A549 (cell line): ENCODE measurements at regions not wholly inside any gene's neighbourhood (a gene's known extent, or its start where the extent isn't known, plus 50 kb on each side); places are given as distances from the start of the nearest gene placed in this dataset.
"Not testable (repeated sequence)": the region's sequence is repeated elsewhere in the genome, so short reads cannot be mapped to it uniquely, and the experiment has no call there.

Experiments
- ELK1 ChIP-seq: fragments of 150-350 bp; IDR thresholded peaks from 2 replicates; pipeline ENCODE4 v1.6.1; 2014; ENCODE audit warnings: low read depth, mild to moderate bottlenecking, low read length
- EP300 ChIP-seq, 2 experiments: fragments of >200 bp; sonication (Bioruptor Twin); formaldehyde crosslinking; IDR thresholded peaks; 2 replicates in 1 of 2; 3 replicates in 1 of 2; pipeline ENCODE4 v1.6.1; 2016 to 2017
- GATA3 ChIP-seq: IDR thresholded peaks from 2 replicates; pipeline ENCODE4 v1.6.1; 2012; ENCODE audit warnings: borderline replicate concordance
- JUN ChIP-seq, 2 experiments: fragments of >200 bp; sonication (Bioruptor Twin); formaldehyde crosslinking; IDR thresholded peaks; 2 replicates in 1 of 2; 3 replicates in 1 of 2; pipeline ENCODE4 v1.6.1; 2016 to 2017
- KDM5A ChIP-seq: fragments of 200-600 bp; sonication (generic); IDR thresholded peaks from 2 replicates; pipeline ENCODE4 v1.6.1; 2016; ENCODE audit warnings: antibody characterized with exemption, mild to moderate bottlenecking
- MAX ChIP-seq: IDR thresholded peaks from 2 replicates; pipeline ENCODE4 v1.6.1; 2012
- PBX3 ChIP-seq: IDR thresholded peaks from 2 replicates; pipeline ENCODE4 v1.6.1; 2012
- POLR2A ChIP-seq: IDR thresholded peaks from 2 replicates; pipeline ENCODE4 v1.6.1; 2012; ENCODE audit warnings: mild to moderate bottlenecking, low read length
- REST ChIP-seq: fragments of 200-600 bp; sonication (generic); IDR thresholded peaks from 2 replicates; pipeline ENCODE4 v1.6.1; 2016; ENCODE audit warnings: antibody characterized with exemption, mild to moderate bottlenecking, moderate library complexity
- RFX5 ChIP-seq: fragments of 450-650 bp; IDR thresholded peaks from 2 replicates; pipeline ENCODE4 v1.7.1; 2014; ENCODE audit warnings: antibody characterized with exemption, mild to moderate bottlenecking, moderate library complexity
- RNF2 ChIP-seq: fragments of 200-600 bp; sonication (generic); IDR thresholded peaks from 2 replicates; pipeline ENCODE4 v1.6.1; 2016; ENCODE audit warnings: low read depth, mild to moderate bottlenecking, antibody characterized with exemption, moderate library complexity, borderline replicate concordance
- SMC3 ChIP-seq: fragments of >200 bp; sonication (Bioruptor Twin); formaldehyde crosslinking; IDR thresholded peaks from 3 replicates; pipeline ENCODE4 v1.6.1; 2018; ENCODE audit warnings: inconsistent platforms
- TF ChIP-seq, protein P1 (sequence below): fragments of >200 bp; sonication (Bioruptor Twin); formaldehyde crosslinking; IDR thresholded peaks from 3 replicates; pipeline ENCODE4 v1.5.1; 2016
- TF ChIP-seq, protein P2 (sequence below): fragments of 450-650 bp; IDR thresholded peaks from 2 replicates; pipeline ENCODE4 v1.6.1; 2014; ENCODE audit warnings: antibody characterized with exemption

GRCh38 chr2:130279551-130279950 lies 63.1 kb upstream of the IMP4 start:
- not testable (repeated sequence) for TF ChIP-seq REST; JUN (IDR thresholded peaks at IDR 0.05); ELK1; PBX3; EP300 (IDR thresholded peaks at IDR 0.05); MAX; GATA3; KDM5A; RNF2; SMC3; RFX5; POLR2A
- TF ChIP-seq, protein P1, sequence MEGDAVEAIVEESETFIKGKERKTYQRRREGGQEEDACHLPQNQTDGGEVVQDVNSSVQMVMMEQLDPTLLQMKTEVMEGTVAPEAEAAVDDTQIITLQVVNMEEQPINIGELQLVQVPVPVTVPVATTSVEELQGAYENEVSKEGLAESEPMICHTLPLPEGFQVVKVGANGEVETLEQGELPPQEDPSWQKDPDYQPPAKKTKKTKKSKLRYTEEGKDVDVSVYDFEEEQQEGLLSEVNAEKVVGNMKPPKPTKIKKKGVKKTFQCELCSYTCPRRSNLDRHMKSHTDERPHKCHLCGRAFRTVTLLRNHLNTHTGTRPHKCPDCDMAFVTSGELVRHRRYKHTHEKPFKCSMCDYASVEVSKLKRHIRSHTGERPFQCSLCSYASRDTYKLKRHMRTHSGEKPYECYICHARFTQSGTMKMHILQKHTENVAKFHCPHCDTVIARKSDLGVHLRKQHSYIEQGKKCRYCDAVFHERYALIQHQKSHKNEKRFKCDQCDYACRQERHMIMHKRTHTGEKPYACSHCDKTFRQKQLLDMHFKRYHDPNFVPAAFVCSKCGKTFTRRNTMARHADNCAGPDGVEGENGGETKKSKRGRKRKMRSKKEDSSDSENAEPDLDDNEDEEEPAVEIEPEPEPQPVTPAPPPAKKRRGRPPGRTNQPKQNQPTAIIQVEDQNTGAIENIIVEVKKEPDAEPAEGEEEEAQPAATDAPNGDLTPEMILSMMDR, result not testable (repeated sequence)
- TF ChIP-seq, protein P2, sequence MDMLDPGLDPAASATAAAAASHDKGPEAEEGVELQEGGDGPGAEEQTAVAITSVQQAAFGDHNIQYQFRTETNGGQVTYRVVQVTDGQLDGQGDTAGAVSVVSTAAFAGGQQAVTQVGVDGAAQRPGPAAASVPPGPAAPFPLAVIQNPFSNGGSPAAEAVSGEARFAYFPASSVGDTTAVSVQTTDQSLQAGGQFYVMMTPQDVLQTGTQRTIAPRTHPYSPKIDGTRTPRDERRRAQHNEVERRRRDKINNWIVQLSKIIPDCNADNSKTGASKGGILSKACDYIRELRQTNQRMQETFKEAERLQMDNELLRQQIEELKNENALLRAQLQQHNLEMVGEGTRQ, result not testable (repeated sequence)
